Endothelial cell of umbilical vein (primary cell): ENCODE measurements at regions not wholly inside any gene's neighbourhood (a gene's known extent, or its start where the extent isn't known, plus 50 kb on each side); places are given as distances from the start of the nearest gene placed in this dataset.

Source experiments
- CTCF ChIP-seq, 2 donors: IDR thresholded peaks; 1 replicate in 1 of 2; 2 replicates in 1 of 2; pipeline ENCODE4 v1.5.1; 2011; ENCODE audit warnings: low read length in 2 of 2, mild to moderate bottlenecking in 2 of 2, moderate library complexity in 2 of 2, control low read depth in 1 of 2, inconsistent platforms in 1 of 2, low read depth in 1 of 2; ENCODE audit not compliant: insufficient read depth in 1 of 2; ENCODE audit errors: extremely low read depth in 1 of 2
- EZH2 ChIP-seq: IDR thresholded peaks from 2 replicates; pipeline ENCODE4 v1.6.1; 2012; ENCODE audit warnings: borderline replicate concordance, low read depth, mild to moderate bottlenecking, moderate library complexity, low read length, inconsistent platforms; ENCODE audit not compliant: severe bottlenecking
- FOS ChIP-seq: IDR thresholded peaks from 2 replicates; pipeline ENCODE4 v1.6.1; 2011; ENCODE audit warnings: mild to moderate bottlenecking, low read length, moderate library complexity, borderline replicate concordance; ENCODE audit not compliant: insufficient read depth
- GATA2 ChIP-seq: IDR thresholded peaks from 2 replicates; pipeline ENCODE4 v1.7.0; 2011; ENCODE audit warnings: low read depth, mild to moderate bottlenecking, moderate library complexity, mixed read lengths, low read length; ENCODE audit not compliant: insufficient read length, insufficient read depth
- JUN ChIP-seq: IDR thresholded peaks from 2 replicates; pipeline ENCODE4 v1.6.1; 2011; ENCODE audit warnings: borderline replicate concordance, low read depth; ENCODE audit not compliant: insufficient read length, insufficient read depth
- MAX ChIP-seq: IDR thresholded peaks from 2 replicates; pipeline ENCODE4 v1.6.1; 2011; ENCODE audit not compliant: insufficient read depth, insufficient read length
- MYC ChIP-seq: IDR thresholded peaks from one replicate; pipeline ENCODE4 v1.6.1; 2011; ENCODE audit warnings: mild to moderate bottlenecking, low read depth, low read length
- POLR2A ChIP-seq: IDR thresholded peaks from 2 replicates; pipeline ENCODE4 v1.6.1; 2012; ENCODE audit warnings: low read depth, mild to moderate bottlenecking, control low read depth, low read length
- POLR2AphosphoS5 ChIP-seq: IDR thresholded peaks from 2 replicates; pipeline ENCODE4 v1.6.1; 2012; ENCODE audit warnings: low read depth, mild to moderate bottlenecking, control low read depth, low read length, moderate library complexity; ENCODE audit not compliant: insufficient read depth

GRCh38 chr20:41800040-41800439, 181.9 kb upstream of the CHD6 start:
- TF ChIP-seq CTCF (IDR thresholded peaks at IDR 0.05; ENCODE audit: extremely low read depth in 1 of 2, insufficient read depth in 1 of 2, low read depth in 1 of 2, low read length in 2 of 2) (no peak), EZH2 (no peak), POLR2A (no peak), POLR2AphosphoS5 (no peak), GATA2 (no peak), FOS (no peak), JUN (no peak), MAX (no peak), MYC (no peak)
